LNCAP (cell line): ENCODE measurements at regions not wholly inside any gene's neighbourhood (a gene's known extent, or its start where the extent isn't known, plus 50 kb on each side); places are given as distances from the start of the nearest gene placed in this dataset.

Experiments
- CTCF ChIP-seq: fragments of 450-650 bp; IDR thresholded peaks from 2 replicates; pipeline ENCODE4 v1.5.1; 2017; ENCODE audit warnings: mild to moderate bottlenecking

GRCh38 chr13:78998630-78999315 is 339.8 kb upstream of the OBI1 start:
- no peak for TF ChIP-seq CTCF

- no peak for TF ChIP-seq CTCF
Observed at GRCh38 chr13:78997902-78998629, 339.1 kb upstream of the OBI1 start.

- TF ChIP-seq CTCF = no peak
Observed at GRCh38 chr13:78993792-78994191, 334.8 kb upstream of the OBI1 start.

GRCh38 chr13:78981913-78982312 is 323.0 kb upstream of the OBI1 start:
- TF ChIP-seq CTCF = no peak

- no peak for TF ChIP-seq CTCF
Observed at GRCh38 chr13:78979349-78979748, 320.4 kb upstream of the OBI1 start.

GRCh38 chr13:78978381-78978998 is 319.5 kb upstream of the OBI1 start:
- peak; percentile 62 for TF ChIP-seq CTCF

GRCh38 chr13:78977311-78977710 is 318.4 kb upstream of the OBI1 start:
- no peak for TF ChIP-seq CTCF
